Skeletal muscle tissue (tissue), 3 donors: ENCODE measurements at regions not wholly inside any gene's neighbourhood (a gene's known extent, or its start where the extent isn't known, plus 50 kb on each side); places are given as distances from the start of the nearest gene placed in this dataset.

Source experiments
- H3K27ac ChIP-seq: one replicate; pipeline ENCODE4 v1.7.0; 2013; ENCODE audit warnings: mild to moderate bottlenecking, low read depth, low read length, inconsistent platforms
- H3K27me3 ChIP-seq, 3 donors: one replicate each; pipeline ENCODE4 v1.7.0; 2013; ENCODE audit warnings: low read length in 3 of 3; ENCODE audit not compliant: control insufficient read depth in 3 of 3, insufficient read depth in 3 of 3
- H3K36me3 ChIP-seq, 3 donors: one replicate each; pipeline ENCODE4 v1.7.0; 2013; ENCODE audit warnings: low read length in 3 of 3; ENCODE audit not compliant: control insufficient read depth in 3 of 3, insufficient read depth in 3 of 3
- H3K4me1 ChIP-seq, 3 donors: one replicate each; pipeline ENCODE4 v1.7.0; 2013; ENCODE audit warnings: low read length in 3 of 3, mild to moderate bottlenecking in 3 of 3; ENCODE audit not compliant: control insufficient read depth in 3 of 3, insufficient read depth in 3 of 3
- H3K4me3 ChIP-seq, 3 donors: one replicate each; pipeline ENCODE4 v1.7.0; 2013; ENCODE audit warnings: low read length in 3 of 3
- H3K9ac ChIP-seq, 3 donors: one replicate each; pipeline ENCODE4 v1.7.0; 2013; ENCODE audit warnings: low read length in 3 of 3, mild to moderate bottlenecking in 3 of 3, moderate library complexity in 2 of 3, low read depth in 1 of 3
- H3K9me3 ChIP-seq, 3 donors: one replicate each; pipeline ENCODE4 v1.7.0; 2013; ENCODE audit warnings: low read length in 3 of 3; ENCODE audit not compliant: control insufficient read depth in 3 of 3
- donor health status: Osteomylitis.

GRCh38 chr2:67856866-67857265, 205.9 kb downstream of the C1D start:
- H3K9me3 ChIP-seq = no peaks in the 10 kb centered on the region
- H3K36me3 ChIP-seq = no peaks in the 10 kb centered on the region
- H3K4me3 ChIP-seq = no peak overlapping the region
- H3K4me1 ChIP-seq = no peaks in the 10 kb centered on the region
- H3K27ac ChIP-seq = no peak overlapping the region
- H3K27me3 ChIP-seq = peaks cover 0 to 9% (median 3%) of the 10 kb centered on the region in 3 donors
- no peak overlapping the region for H3K9ac ChIP-seq

DNA sequence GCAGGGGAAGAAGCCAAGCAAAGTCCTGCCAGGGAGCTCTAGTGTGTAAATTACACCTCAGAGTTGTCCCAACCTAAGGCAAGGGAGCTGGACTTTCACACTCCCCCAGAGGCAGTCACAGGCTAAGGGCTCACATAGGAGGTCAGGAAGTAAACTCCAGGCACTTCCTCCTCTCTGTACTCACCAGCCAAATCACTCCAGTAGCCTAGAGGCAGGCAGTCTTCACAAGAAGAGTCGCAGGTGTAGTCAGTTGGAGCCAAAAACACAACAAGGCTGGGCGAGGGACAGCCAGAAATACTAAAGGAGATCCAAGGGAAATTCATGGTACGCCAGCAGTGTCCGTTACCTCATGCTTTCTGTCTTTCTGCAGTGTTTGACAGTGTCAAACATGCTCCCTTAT, 205.0 kb downstream of the C1D start:
- H3K27me3 ChIP-seq = peaks cover 0 to 9% (median 3%) of the 10 kb centered on the region in 3 donors
- H3K4me3 ChIP-seq = no peak overlapping the region

DNA sequence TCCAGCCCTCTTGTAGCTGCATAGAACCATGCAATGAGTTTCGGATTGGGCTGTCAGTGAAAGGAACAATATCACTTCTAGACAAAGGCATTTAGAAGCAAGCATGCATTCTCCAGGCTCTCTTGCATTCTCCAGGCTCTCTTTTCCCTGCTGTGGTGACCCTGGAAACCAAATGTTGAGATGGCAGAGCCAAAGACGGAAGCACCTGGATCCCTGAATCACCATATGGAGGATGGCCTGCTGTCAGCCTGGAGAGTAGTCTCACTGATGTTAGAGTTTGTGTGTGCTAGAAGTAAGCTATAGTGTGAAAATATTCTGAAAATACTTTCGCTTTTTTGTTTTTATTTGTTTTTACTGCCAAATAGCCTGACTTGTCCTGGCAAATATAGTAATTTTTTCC, 203.9 kb downstream of the C1D start:
- Histone ChIP-seq H3K9ac (no peak overlapping the region), H3K4me1 (no peaks in the 10 kb centered on the region), H3K4me3 (no peak overlapping the region), H3K9me3 (no peaks in the 10 kb centered on the region), H3K27me3 (peaks cover 0 to 11% (median 3%) of the 10 kb centered on the region in 3 donors), H3K27ac (no peak overlapping the region), H3K36me3 (no peaks in the 10 kb centered on the region)

More for the DNA sequence above, 205.0 kb downstream of the C1D start:
- Histone ChIP-seq H3K27ac (no peak overlapping the region), H3K36me3 (no peaks in the 10 kb centered on the region), H3K4me1 (no peaks in the 10 kb centered on the region), H3K9ac (no peak overlapping the region), H3K9me3 (no peaks in the 10 kb centered on the region)

DNA sequence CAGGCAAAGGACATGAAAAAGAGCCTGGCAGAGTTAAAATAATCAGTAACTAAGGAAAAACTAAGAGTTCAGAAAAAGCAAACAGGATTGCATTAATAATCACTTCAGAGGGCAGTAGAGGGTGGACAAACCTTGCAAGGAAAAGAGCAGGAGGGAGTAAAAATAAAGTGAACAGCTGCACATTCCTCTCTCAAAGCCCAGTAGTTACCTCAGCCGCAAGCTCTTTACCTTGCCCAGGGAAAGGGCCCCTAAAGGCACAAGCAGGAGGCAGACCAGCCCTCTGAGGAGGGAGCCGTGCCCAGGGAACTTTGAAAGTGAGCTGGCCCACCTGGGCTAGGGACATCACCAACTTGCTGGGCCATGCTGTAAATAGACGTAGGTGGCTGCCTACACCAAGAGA, 196.9 kb downstream of the C1D start:
- Histone ChIP-seq H3K4me3 (no peak overlapping the region), H3K27me3 (peaks cover 0 to 8% (median 0%) of the 10 kb centered on the region in 3 donors), H3K9me3 (no peaks in the 10 kb centered on the region), H3K9ac (no peak overlapping the region), H3K4me1 (no peaks in the 10 kb centered on the region), H3K27ac (no peak overlapping the region), H3K36me3 (no peaks in the 10 kb centered on the region)

- no peaks in the 10 kb centered on the region for H3K9me3 ChIP-seq
- no peaks in the 10 kb centered on the region for H3K36me3 ChIP-seq
- H3K9ac ChIP-seq = no peak overlapping the region
- no peak overlapping the region for H3K27ac ChIP-seq
- H3K4me3 ChIP-seq = no peak overlapping the region
- peaks cover 0 to 3% (median 0%) of the 10 kb centered on the region in 3 donors for H3K27me3 ChIP-seq
- H3K4me1 ChIP-seq = no peaks in the 10 kb centered on the region
Measured at GRCh38 chr2:67867735-67868134, 195.1 kb downstream of the C1D start.

DNA sequence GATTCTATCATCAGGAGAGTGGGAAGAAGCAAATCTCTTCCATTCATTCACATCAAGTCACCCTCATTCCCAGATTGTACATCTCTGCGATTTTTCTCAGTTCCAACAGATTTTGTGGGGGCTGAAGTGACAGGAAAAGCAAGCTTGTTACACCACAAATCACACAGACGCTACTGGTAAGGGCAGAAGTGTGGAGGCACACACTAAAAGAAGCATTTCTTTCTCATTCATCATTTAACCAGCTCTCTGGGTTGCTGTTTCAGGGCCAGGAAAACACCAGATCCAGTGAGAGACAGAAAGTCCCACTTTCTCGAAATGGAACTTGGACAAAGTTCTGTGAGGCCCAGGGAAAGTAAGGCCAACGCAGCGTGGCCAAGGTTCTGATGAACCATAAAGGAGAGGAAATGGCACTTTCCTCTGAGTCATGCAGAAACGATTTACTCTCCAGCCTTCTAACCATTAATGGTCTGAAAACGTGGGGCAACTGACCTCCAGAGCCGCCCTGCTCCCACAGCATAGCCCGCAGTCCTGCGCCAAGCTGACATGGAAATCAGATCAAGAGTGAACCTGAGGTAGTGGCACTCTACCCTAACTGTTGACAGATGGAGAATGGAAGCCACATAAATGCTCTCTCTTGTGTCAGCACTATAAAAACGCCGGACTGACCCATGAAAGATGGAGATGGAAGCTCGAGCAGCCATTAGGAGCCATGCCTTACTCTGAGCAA, 191.0 kb downstream of the C1D start:
- Histone ChIP-seq H3K4me3 (no peak overlapping the region), H3K9me3 (no peaks in the 10 kb centered on the region), H3K9ac (no peak overlapping the region), H3K4me1 (no peaks in the 10 kb centered on the region), H3K36me3 (no peaks in the 10 kb centered on the region), H3K27me3 (no peaks in the 10 kb centered on the region), H3K27ac (no peak overlapping the region)

DNA sequence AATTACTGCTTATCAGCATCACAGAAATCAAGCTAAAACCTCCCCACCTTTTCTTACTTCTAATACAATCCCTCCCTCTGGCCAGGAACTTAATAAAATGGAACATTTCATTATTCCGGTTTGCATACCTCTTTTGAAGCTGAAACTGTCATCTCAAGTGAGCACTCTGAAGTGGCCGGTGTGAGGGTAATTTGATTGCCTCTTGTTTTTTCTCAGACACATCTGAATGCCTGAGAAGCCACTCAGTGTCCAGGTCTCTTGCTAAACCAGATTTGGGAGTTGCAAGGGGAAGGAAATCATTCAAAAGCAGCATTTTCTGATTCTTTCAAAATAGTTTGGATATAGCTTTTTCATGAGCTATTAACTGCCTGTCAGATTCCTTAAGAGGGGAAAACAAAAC, 190.3 kb downstream of the C1D start:
- Histone ChIP-seq H3K4me3 (no peak overlapping the region), H3K27ac (no peak overlapping the region), H3K9me3 (no peaks in the 10 kb centered on the region), H3K27me3 (no peaks in the 10 kb centered on the region), H3K9ac (no peak overlapping the region), H3K4me1 (no peaks in the 10 kb centered on the region), H3K36me3 (no peaks in the 10 kb centered on the region)

- Histone ChIP-seq H3K4me3 (no peak overlapping the region), H3K27me3 (no peaks in the 10 kb centered on the region), H3K4me1 (no peaks in the 10 kb centered on the region), H3K36me3 (no peaks in the 10 kb centered on the region), H3K27ac (no peak overlapping the region), H3K9ac (no peak overlapping the region), H3K9me3 (no peaks in the 10 kb centered on the region)
Measured at GRCh38 chr2:67873916-67874315, 188.9 kb downstream of the C1D start.

DNA sequence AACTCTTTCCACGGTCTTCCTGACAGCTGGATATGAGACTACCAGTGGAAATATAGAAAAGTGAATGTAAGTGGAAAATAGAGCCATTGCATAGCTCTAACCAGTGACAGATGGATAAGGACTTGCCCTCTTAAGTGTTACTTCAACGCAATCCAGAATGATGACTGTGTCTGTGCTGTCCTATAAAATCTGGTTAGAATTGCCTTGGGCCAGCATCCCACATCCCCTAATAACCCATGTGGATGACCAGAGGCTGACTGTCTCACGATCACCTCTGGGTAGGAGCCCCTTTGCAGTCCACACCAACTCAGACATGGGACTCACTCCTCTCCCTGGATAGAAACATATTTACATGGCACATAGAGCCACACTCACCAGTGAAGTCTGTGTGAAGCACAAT, 186.6 kb downstream of the C1D start:
- H3K27ac ChIP-seq = no peak overlapping the region
- H3K36me3 ChIP-seq = no peaks in the 10 kb centered on the region
- no peak overlapping the region for H3K9ac ChIP-seq
- no peaks in the 10 kb centered on the region for H3K4me1 ChIP-seq
- peaks cover 0 to 4% (median 0%) of the 10 kb centered on the region in 3 donors for H3K27me3 ChIP-seq
- no peak overlapping the region for H3K4me3 ChIP-seq
- H3K9me3 ChIP-seq = no peaks in the 10 kb centered on the region

- no peaks in the 10 kb centered on the region for H3K36me3 ChIP-seq
- no peaks in the 10 kb centered on the region for H3K4me1 ChIP-seq
- H3K27ac ChIP-seq = no peak overlapping the region
- no peak overlapping the region for H3K4me3 ChIP-seq
- no peak overlapping the region for H3K9ac ChIP-seq
- peaks cover 0 to 4% (median 0%) of the 10 kb centered on the region in 3 donors for H3K27me3 ChIP-seq
- no peaks in the 10 kb centered on the region for H3K9me3 ChIP-seq
Measured at GRCh38 chr2:67877301-67877700, 185.5 kb downstream of the C1D start.
